ENCODE measurements at regions not wholly inside any gene's neighbourhood (a gene's known extent, or its start where the extent isn't known, plus 50 kb on each side); places are given as distances from the start of the nearest gene placed in this dataset.
"Not testable (repeated sequence)": the region's sequence is repeated elsewhere in the genome, so short reads cannot be mapped to it uniquely, and the experiment has no call there.

- no peak for DNase-seq (ENCODE audit: low spot score)
Measured at GRCh38 chr7:26955516-26955915, 91.1 kb upstream of the SKAP2 start.

DNA sequence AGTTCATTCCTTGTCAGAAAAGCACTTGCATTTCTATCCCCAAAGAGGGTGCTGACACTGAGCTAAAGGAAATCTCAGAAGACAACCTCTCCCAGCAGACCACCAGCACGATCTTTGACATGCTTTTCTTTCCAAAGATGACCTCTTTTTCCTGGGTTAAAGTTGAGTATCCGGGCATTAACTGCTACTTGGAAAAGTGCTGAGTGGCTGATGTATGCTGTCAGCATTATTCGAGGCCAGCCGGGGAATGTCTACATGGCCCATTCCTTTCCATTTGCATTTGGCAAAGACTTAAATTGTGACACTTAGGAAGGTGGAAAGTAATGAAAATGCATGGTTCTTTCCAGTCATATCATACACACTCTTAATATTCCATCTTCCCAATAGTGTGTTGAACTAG lies 90.6 kb upstream of the SKAP2 start:
- DNase-seq (ENCODE audit: low spot score), result no peak

- DNase-seq (ENCODE audit: low spot score), result no peak
Measured at GRCh38 chr7:26951407-26951950, 87.1 kb upstream of the SKAP2 start.

DNA sequence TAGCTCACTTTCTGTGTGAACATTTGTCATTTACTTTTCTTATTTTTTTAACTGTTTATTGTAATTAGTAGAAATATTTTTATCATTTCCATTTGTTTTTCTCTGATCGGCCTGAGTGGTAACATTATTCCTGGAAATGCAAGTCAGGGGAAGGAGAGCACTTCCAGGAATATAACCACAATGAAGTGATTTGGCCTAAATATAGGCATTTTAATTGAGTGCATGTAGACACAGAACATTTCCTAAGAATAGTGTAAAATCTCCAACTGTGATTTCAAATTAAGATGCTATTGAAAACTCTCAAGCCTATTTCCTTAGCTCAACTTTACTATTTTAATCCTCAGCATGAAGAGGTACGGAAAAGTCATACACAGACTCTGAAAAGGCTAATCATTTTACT lies 86.5 kb upstream of the SKAP2 start:
- DNase-seq (ENCODE audit: low spot score), result no peak

DNA sequence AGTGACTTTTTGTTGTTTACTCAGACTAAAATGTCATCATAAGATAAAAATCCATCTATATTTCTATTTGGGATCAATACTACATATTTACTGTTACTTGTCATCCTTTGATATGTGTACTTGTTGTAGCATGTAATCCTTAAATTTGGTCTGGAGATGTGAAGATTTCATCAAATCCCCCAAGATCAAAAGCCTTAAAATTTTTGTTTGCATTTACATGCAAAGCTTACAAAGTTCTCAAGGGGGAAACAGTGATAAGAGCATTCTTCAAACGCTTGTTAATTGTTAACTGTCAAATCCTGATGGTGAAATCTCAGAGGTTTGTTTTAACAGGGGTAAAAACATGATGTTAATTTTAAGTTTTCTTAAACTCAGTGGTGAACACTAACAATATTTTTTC lies 84.9 kb upstream of the SKAP2 start:
- no peak for DNase-seq (ENCODE audit: low spot score)

DNA sequence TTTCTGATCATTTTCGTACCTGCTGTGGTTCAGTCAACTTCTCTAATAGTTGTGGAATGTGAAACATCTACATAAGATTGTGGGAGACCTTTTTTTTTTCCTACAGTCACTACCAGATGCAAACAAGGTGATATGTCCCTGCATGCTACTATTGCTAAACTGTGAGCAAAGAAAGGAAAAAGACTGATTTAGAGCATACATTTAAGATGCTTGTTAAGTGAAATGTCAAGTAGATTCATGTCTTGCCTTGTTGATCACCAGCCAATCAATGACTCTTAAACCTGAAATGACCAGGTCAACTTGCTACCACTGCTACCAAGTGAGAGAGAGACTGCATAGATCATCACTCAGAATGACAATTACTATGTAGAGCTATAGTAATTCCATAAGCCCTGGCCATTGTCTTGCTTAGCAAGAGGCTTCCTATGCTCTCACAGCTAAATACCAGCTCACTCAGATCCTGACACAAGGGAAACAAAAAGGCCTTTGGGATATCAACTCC lies 84.3 kb upstream of the SKAP2 start:
- no peak for DNase-seq (ENCODE audit: low spot score)

DNA sequence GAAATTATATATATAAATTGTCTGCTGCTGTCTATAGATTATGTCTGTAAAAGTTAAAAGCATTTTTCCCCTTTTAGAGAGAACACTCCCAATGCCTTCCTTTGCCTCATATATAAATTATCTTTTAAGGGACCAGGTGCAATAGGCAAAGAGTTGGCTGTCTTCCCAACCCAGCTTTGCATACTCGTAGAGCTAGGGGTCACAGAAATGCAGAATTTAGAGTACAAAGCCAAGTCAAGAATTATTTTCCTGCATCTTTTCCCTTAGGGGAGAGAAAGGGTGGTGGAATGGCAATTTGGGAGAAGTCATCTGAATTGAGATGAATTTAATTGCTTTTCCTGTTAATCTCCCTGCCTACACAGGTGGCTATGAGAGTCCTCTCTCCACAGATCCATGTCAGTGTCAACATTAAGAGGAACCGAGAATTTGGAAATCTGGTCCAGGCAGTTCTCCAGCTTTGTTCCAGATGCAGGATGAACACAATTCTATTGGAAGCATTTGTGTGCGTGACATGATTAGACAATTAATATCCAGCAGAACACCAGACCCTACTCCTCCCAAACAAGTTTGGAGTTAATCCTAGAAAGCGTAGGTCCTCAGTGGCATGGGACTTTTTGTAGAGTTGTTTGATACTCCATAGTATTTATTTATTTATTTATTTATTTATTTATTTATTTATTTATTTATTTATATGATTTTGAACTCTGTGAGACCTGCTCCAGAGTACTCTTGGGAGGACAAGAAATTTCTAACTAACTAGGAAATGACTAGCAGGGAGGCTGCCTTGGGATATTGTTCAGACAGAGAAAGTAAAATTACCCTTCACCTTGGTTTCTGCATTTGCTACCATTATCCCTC lies 80.3 kb upstream of the SKAP2 start:
- DNase-seq (ENCODE audit: low spot score), result no peak

DNA sequence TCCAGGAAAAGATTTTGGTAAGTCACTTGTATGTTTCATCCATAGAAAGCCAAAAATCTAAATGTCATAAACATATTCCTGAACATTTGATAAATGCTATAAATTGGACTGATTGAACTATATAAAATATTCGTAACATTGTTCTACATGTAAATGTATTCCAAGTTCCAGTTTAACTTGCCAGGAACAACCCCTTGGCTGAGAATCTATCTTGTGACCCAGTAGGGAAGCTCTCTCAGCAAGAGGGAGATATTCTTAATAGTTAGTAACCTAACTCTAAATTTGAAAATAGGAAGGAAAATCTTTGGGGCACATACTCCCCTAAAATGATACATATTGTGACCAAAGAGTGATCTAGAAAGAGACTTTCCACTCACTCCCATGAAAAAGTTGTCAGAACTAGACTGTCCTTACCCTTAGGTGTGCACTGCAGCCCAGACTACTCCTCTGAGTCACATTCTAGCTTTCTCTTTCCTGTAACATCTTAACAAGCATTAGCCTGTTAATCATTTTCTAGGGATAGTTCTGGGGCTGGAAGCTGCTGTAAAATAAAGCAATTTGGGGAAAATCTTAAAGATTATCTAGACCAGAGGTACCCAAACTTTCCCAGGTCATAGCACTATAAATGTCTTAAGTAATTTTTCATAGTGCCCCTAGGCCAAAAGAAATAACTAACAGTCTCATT lies 73.7 kb upstream of the SKAP2 start:
- DNase-seq (ENCODE audit: low spot score), result no peak

DNA sequence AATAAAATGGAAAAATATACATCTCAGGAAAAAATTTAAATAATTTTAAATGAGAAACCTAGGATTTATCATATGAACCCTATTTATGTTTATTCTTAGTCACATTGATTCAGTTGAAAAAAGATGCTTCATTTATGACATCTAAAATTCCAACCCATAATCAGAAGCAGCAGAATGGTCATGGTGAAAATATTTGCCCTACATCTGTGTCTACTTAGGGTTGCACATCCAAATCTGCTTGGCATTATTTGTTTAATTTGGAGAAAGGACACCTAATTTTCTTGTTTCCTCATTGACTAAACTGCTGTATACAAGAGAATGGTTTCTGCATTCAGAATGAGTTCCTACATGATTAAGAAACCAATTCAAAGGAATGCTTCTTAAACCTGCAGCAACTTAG lies 72.9 kb upstream of the SKAP2 start:
- DNase-seq (ENCODE audit: low spot score), result no peak

GRCh38 chr7:26932616-26933015 lies 68.2 kb upstream of the SKAP2 start:
- DNase-seq (ENCODE audit: low spot score), result not testable (repeated sequence)

DNA sequence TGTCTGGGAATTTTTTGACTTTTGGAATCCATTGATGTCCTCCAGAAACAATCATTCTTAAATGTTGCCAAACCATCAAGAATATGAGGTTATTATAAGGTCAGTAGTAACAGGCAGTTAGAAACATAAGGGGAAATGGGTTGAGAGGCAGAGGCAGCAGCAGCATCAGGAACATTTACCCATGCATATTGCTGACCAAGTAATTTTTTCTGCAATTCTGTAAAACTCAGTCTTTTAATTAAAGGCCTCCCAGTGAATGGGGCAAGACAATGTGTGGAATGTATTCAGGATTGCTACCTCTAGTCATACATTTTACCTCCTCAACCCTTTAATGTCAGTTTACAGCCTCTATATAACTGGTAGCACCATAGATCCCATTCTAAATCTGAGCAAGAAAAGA lies 66.5 kb upstream of the SKAP2 start:
- no peak for DNase-seq (ENCODE audit: low spot score)

DNA sequence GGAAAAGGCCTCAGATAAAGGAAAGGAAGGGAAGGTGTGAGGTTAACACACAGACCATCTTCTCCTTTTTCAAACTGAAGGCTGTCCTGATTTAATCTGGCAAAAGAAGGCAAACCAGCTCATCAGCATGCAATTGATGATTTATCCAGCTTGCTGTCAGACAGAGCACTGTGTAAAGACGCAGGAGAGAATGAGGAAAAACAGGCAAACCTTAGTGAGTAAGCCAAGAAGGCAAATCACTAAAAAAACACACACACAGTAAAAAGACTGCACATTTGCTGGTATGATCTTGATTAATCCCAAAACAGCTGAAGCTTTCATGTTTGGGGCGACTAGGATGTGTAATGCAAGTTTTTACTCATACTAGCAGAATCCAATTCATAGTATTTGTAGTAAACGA lies 65.8 kb upstream of the SKAP2 start:
- no peak for DNase-seq (ENCODE audit: low spot score)

GRCh38 chr7:26928703-26929347 lies 64.4 kb upstream of the SKAP2 start:
- no peak for DNase-seq (ENCODE audit: low spot score)

GRCh38 chr7:26925768-26926167 lies 61.4 kb upstream of the SKAP2 start:
- DNase-seq (ENCODE audit: low spot score), result no peak

- no peak for DNase-seq (ENCODE audit: low spot score)
Measured at GRCh38 chr7:26924149-26924767, 59.9 kb upstream of the SKAP2 start.

DNA sequence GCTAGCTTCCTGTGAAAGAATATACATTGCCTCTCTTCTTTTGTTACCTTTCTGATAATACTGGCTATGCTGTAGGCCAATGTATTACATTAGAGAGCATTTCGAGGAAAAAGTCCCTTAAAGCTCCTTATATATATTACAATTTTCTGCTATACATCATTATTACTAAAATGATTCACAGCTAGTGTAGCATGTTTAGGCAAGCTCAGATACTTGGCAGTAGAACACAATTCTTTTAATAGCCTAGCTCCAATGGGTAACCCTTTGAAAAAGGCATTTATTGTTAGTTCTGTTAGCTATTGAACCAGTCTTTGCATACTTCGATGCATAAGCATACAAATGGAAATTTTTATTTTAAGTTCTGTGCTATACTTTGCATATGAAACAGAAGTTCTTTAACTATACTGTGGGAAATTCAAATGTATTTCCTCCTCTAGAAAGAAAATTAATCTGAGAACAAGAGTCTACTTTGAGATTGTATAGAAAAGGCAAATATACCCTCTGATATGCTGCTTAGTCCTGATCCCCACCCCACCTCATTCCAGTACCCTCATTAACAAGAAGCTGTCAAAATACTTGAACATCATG lies 55.6 kb upstream of the SKAP2 start:
- DNase-seq (ENCODE audit: low spot score), result no peak

DNA sequence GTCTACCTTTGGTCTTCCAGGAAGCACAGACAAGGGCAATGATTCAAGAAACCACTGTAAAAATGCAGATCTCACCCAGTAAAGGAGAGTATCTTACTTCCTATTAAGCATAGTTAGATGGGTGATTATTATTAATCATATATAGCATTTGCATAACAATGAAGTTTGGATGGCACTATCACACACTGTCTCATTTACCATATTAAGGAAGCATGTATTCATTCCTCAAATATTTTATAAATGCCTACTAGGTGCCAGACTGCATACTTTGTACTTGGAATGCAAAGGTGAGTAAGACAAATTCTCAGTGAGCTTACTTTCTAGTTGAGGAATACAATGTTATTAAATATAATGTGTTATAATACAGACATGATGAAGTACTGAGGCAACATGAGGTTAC lies 53.9 kb upstream of the SKAP2 start:
- DNase-seq (ENCODE audit: low spot score), result no peak

- no peak for DNase-seq (ENCODE audit: low spot score)
Measured at GRCh38 chr7:26916779-26917320, 52.5 kb upstream of the SKAP2 start.

DNA sequence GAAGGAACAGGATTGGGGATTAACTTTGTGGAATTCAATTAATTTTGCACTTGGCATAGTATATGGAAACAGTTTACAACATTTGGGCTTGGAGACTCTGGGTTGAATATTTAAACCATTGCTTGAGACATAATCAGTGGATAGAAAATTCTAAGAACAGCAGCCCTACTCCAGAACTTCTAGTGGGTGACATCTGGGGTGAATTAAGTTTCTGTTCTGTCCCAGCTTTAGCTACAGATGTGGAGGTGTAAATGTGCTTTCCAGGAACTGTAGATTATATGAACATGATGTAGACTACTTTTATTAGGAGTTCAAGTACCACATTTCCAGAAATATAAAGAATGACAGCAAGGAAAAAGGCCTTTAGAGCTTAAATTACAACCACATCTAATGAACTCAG lies 51.9 kb upstream of the SKAP2 start:
- DNase-seq (ENCODE audit: low spot score), result no peak

Data from LoVo (cell line).